ENCODE measurements at regions not wholly inside any gene's neighbourhood (a gene's known extent, or its start where the extent isn't known, plus 50 kb on each side); places are given as distances from the start of the nearest gene placed in this dataset.
"Not testable (repeated sequence)": the region's sequence is repeated elsewhere in the genome, so short reads cannot be mapped to it uniquely, and the experiment has no call there.

DNA sequence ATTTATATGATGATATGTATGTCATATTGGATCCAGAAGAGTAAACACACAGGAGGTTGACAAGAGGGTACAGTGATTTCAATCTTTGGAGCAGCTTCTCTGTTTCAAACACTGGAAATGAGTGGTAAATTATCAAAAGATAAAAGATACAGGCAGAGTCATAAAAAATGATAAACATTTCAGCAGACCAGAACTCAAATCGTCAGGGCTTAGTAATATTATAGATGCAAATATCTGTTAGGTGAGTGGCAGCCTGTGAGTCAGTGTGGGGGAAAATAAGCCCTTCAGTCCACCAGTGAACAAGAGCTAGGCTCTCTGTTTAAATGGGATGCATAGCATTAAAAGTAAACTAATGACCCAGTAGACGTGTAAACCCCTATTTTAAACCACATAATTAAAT, 1378.1 kb downstream of the EFNA5 start:
- Mint-ChIP-seq H3K9me3 (peaks cover 0 to 14% (median 3%) of the 10 kb centered on the region in 5 donors), H3K27ac (no peak overlapping the region), H3K27me3 (no peaks in the 10 kb centered on the region), H3K36me3 (no peaks in the 10 kb centered on the region), H3K4me3 (no peak overlapping the region), H3K4me1 (no peaks in the 10 kb centered on the region)
- Histone ChIP-seq H3K27me3 (ENCODE audit: insufficient read depth, low read length, poor library complexity, severe bottlenecking) (no peaks in the 10 kb centered on the region), H3K9me3 (ENCODE audit: low read length) (no peaks in the 10 kb centered on the region), H3K36me3 (ENCODE audit: insufficient read depth, low read length) (no peaks in the 10 kb centered on the region), H3K4me3 (ENCODE audit: low read length) (no peak overlapping the region), H3K27ac (ENCODE audit: low read depth, low read length) (no peak overlapping the region), H3K4me1 (ENCODE audit: insufficient read depth, low read length) (no peaks in the 10 kb centered on the region)
- DNase-seq: no peak
- POLR2A ChIA-PET: no interaction called here
- CTCF ChIA-PET: no interaction called here

DNA sequence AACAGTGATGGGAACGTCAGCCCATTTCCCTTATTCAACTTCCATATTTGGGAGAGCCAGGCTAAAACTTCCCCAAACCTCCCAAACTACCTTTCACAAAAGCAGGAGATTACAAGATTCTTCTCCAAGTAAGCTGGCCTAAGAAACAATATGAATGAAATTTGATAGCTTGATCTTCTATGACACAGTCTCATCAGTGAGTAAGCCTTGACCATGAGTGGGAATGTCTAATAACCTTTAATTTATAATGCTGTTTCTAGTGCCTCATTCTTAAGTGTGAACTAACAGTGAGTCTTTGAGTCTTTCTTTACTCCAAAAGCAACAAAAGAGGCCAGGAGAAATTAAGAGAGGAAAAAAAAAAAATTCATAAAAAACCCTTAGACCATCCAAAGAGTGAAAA, 1379.9 kb downstream of the EFNA5 start:
- H3K4me1 ChIP-seq (ENCODE audit: insufficient read depth, low read length): no peaks in the 10 kb centered on the region
- no peak overlapping the region for H3K4me3 ChIP-seq (ENCODE audit: low read length)
- CTCF ChIA-PET: no interaction called here
- H3K9me3 ChIP-seq (ENCODE audit: low read length): no peaks in the 10 kb centered on the region
- no peak for DNase-seq
- Mint-ChIP-seq H3K36me3 (no peaks in the 10 kb centered on the region), H3K27ac (no peak overlapping the region), H3K27me3 (no peaks in the 10 kb centered on the region), H3K4me1 (no peaks in the 10 kb centered on the region), H3K4me3 (no peak overlapping the region), H3K9me3 (peaks cover 0 to 16% (median 4%) of the 10 kb centered on the region in 5 donors)
- no peaks in the 10 kb centered on the region for H3K36me3 ChIP-seq (ENCODE audit: insufficient read depth, low read length)
- H3K27ac ChIP-seq (ENCODE audit: low read depth, low read length): no peak overlapping the region
- POLR2A ChIA-PET: no interaction called here
- no peaks in the 10 kb centered on the region for H3K27me3 ChIP-seq (ENCODE audit: insufficient read depth, low read length, poor library complexity, severe bottlenecking)

DNA sequence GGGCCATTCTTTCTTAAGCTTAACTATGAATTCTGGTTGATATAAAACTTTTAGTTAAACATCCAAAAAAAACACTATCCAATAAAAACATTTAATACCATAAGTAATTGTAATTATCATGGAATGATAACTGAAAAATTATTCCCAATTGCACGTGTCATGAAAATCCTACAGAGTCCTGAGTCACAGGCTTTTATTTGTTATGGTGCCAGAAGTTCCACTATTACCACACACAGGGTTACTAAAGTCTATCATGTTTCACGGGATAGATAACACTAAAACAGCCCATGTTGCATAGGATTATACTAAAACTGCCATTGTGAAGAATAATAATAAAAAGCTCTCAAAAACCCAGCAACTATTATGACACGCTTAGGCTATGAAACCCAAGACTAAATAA, 1381.8 kb downstream of the EFNA5 start:
- DNase-seq: no peak
- no peaks in the 10 kb centered on the region for H3K4me1 ChIP-seq (ENCODE audit: insufficient read depth, low read length)
- Mint-ChIP-seq H3K27ac (no peak overlapping the region), H3K4me1 (no peaks in the 10 kb centered on the region), H3K9me3 (peaks cover 0 to 11% (median 3%) of the 10 kb centered on the region in 5 donors), H3K36me3 (no peaks in the 10 kb centered on the region), H3K27me3 (no peaks in the 10 kb centered on the region), H3K4me3 (no peak overlapping the region)
- POLR2A ChIA-PET: no interaction called here
- H3K27me3 ChIP-seq (ENCODE audit: insufficient read depth, low read length, poor library complexity, severe bottlenecking): no peaks in the 10 kb centered on the region
- H3K9me3 ChIP-seq (ENCODE audit: low read length): no peaks in the 10 kb centered on the region
- no peaks in the 10 kb centered on the region for H3K36me3 ChIP-seq (ENCODE audit: insufficient read depth, low read length)
- no peak overlapping the region for H3K27ac ChIP-seq (ENCODE audit: low read depth, low read length)
- H3K4me3 ChIP-seq (ENCODE audit: low read length): no peak overlapping the region
- CTCF ChIA-PET: no interaction called here

DNA sequence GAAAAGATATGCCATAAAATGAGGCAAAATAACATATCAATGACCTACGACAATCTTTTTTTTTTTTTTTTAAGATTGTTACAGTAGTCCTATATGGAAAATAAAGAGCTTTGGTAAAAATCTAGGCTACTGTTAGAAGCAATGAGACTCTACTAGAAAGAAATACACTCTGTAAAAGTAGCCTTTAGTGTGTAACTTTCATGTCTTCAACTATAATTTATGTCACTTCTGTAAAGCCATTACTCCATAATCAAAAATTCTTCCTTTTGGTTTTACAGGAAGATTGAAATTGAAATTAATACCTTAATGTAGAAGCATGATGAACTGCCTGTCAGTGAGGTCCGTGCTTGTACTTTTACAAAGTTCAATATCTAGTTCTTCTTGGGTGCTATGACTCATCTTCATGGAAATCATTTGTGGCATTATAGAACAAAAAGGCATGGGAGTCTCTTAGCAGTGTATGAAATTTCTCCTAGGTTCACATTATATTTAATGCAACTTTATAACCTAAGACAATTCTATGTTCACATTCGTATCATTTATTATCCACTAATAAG, 1393.1 kb downstream of the EFNA5 start:
- H3K27ac ChIP-seq (ENCODE audit: low read depth, low read length): no peak overlapping the region
- no peaks in the 10 kb centered on the region for H3K4me1 ChIP-seq (ENCODE audit: insufficient read depth, low read length)
- no peak for DNase-seq
- H3K9me3 ChIP-seq (ENCODE audit: low read length): no peaks in the 10 kb centered on the region
- Mint-ChIP-seq H3K4me1 (no peaks in the 10 kb centered on the region), H3K36me3 (no peaks in the 10 kb centered on the region), H3K27ac (no peak overlapping the region), H3K27me3 (no peaks in the 10 kb centered on the region), H3K4me3 (no peak overlapping the region), H3K9me3 (peaks cover 0 to 12% (median 0%) of the 10 kb centered on the region in 5 donors)
- ChIA-PET POLR2A (no interaction called here), CTCF (no interaction called here)
- no peak overlapping the region for H3K4me3 ChIP-seq (ENCODE audit: low read length)
- no peaks in the 10 kb centered on the region for H3K27me3 ChIP-seq (ENCODE audit: insufficient read depth, low read length, poor library complexity, severe bottlenecking)
- no peaks in the 10 kb centered on the region for H3K36me3 ChIP-seq (ENCODE audit: insufficient read depth, low read length)

DNA sequence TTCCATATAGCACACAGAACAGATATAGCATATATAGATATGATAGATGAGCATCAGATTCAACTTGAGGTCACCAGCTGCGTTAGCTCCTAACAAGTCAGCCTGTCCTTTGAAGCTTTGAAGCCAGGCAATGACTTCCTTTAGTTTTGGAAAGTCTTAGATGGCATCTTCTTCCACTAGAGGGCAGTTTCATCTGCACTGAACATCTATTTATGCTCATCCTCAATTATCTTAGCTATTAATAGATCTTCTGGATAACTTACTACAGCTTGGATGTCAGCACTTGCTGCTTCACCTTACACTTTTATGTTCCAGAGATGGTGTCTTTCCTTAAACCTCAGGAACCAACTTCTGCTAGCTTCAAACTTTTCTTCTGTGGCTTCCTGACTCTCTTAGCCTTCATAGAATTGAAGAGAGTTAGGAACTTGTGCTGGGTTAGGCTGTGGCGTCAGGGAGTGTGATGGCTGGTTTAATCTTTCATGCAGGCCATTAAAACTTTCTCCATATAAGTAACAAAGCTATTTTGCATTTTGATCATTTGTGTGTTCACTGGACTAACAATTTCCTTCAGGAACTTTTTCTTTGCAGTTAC, 1401.4 kb downstream of the EFNA5 start:
- ChIA-PET CTCF (no interaction called here), POLR2A (no interaction called here)
- Mint-ChIP-seq H3K27ac (no peak overlapping the region), H3K4me1 (no peaks in the 10 kb centered on the region), H3K4me3 (no peak overlapping the region), H3K9me3 (peaks cover 0 to 9% (median 6%) of the 10 kb centered on the region in 5 donors), H3K27me3 (no peaks in the 10 kb centered on the region), H3K36me3 (no peaks in the 10 kb centered on the region)
- no peaks in the 10 kb centered on the region for H3K4me1 ChIP-seq (ENCODE audit: insufficient read depth, low read length)
- H3K36me3 ChIP-seq (ENCODE audit: insufficient read depth, low read length): no peaks in the 10 kb centered on the region
- no peak for DNase-seq
- no peak overlapping the region for H3K4me3 ChIP-seq (ENCODE audit: low read length)
- no peaks in the 10 kb centered on the region for H3K9me3 ChIP-seq (ENCODE audit: low read length)
- H3K27me3 ChIP-seq (ENCODE audit: insufficient read depth, low read length, poor library complexity, severe bottlenecking): no peaks in the 10 kb centered on the region
- no peak overlapping the region for H3K27ac ChIP-seq (ENCODE audit: low read depth, low read length)

DNA sequence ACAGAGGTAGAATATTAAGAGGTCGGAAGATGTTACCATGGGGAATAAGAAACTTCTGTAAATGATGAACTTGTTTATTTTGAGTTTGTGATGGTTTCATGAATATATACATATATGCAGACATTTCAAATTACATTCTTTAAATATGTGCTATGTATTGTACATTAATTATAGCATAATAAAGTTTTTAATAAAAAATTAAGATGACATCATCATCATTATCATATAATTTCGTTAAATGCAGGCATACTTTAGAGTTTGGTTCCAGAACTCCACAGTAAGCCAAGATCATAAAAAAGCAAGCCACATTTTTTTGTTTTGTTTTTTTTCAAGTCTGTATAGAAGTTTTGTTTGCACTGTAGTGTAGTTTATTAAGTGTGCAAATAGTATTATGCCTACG, 1403.5 kb downstream of the EFNA5 start:
- CTCF ChIA-PET: no interaction called here
- POLR2A ChIA-PET: no interaction called here
- Histone ChIP-seq H3K4me3 (ENCODE audit: low read length) (no peak overlapping the region), H3K36me3 (ENCODE audit: insufficient read depth, low read length) (no peaks in the 10 kb centered on the region), H3K27me3 (ENCODE audit: insufficient read depth, low read length, poor library complexity, severe bottlenecking) (no peaks in the 10 kb centered on the region), H3K4me1 (ENCODE audit: insufficient read depth, low read length) (no peaks in the 10 kb centered on the region), H3K9me3 (ENCODE audit: low read length) (no peaks in the 10 kb centered on the region), H3K27ac (ENCODE audit: low read depth, low read length) (no peak overlapping the region)
- Mint-ChIP-seq H3K9me3 (peaks cover 0 to 9% (median 3%) of the 10 kb centered on the region in 5 donors), H3K36me3 (no peaks in the 10 kb centered on the region), H3K27me3 (no peaks in the 10 kb centered on the region), H3K27ac (no peak overlapping the region), H3K4me1 (no peaks in the 10 kb centered on the region), H3K4me3 (no peak overlapping the region)
- DNase-seq: no peak

DNA sequence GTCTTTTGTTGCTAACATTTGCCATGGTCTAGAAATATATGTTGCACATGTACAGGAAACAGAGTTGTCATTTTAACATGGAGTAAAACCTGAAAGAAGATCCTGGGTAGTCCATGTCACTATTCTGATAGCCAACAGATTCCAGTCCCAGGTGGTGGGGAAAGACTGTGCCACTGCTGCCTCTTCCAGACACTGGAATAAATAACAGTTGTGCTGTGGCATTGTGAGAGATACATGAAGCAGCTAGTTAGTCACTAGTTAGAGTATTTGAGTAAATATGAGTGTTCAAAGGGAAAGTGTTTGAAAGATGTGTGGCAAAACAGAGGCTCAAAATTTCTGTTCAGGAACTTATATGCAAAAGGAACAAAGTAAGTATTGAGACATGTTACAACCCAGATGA, 1408.3 kb downstream of the EFNA5 start:
- Histone ChIP-seq H3K27me3 (ENCODE audit: insufficient read depth, low read length, poor library complexity, severe bottlenecking) (no peaks in the 10 kb centered on the region), H3K27ac (ENCODE audit: low read depth, low read length) (no peak overlapping the region), H3K4me3 (ENCODE audit: low read length) (no peak overlapping the region), H3K36me3 (ENCODE audit: insufficient read depth, low read length) (no peaks in the 10 kb centered on the region), H3K9me3 (ENCODE audit: low read length) (no peaks in the 10 kb centered on the region), H3K4me1 (ENCODE audit: insufficient read depth, low read length) (no peaks in the 10 kb centered on the region)
- Mint-ChIP-seq H3K4me3 (no peak overlapping the region), H3K9me3 (peaks cover 0 to 4% (median 0%) of the 10 kb centered on the region in 5 donors), H3K36me3 (no peaks in the 10 kb centered on the region), H3K27ac (no peak overlapping the region), H3K27me3 (no peaks in the 10 kb centered on the region), H3K4me1 (no peaks in the 10 kb centered on the region)
- CTCF ChIA-PET: no interaction called here
- POLR2A ChIA-PET: no interaction called here
- no peak for DNase-seq

DNA sequence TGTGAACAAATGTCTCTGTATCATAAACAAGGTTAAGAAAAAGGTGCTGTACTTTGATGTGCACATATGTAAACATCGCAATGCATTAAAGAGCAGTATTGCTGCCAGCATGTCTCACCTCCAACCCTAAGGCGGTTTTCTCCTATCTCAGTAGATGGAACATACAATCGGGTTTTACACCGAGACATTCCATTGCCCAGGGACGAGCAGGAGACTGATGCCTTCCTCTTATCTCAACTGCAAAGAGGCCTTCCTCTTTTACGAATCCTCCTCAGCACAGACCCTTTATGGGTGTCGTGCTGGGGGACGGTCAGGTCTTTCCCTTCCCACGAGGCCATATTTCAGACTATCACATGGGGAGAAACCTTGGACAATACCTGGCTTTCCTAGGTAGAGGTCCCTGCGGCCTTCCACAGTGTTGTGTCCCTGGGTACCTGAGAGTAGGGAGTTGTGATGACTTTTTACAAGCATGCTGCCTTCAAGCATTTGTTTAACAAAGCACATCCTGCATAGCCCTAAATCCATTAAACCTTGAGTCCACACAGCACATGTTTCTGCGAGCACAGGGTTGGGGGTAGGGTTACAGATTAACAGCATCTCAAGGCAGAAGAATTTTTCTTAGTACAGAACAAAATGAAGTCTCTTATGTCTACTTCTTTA, 1411.2 kb downstream of the EFNA5 start:
- H3K36me3 ChIP-seq (ENCODE audit: insufficient read depth, low read length); H3K4me1 ChIP-seq (ENCODE audit: insufficient read depth, low read length); CTCF ChIA-PET; DNase-seq; H3K4me1 Mint-ChIP-seq; H3K36me3 Mint-ChIP-seq; H3K27ac ChIP-seq (ENCODE audit: low read depth, low read length); POLR2A ChIA-PET; H3K27me3 Mint-ChIP-seq; H3K4me3 Mint-ChIP-seq; H3K27ac Mint-ChIP-seq; H3K4me3 ChIP-seq (ENCODE audit: low read length); H3K27me3 ChIP-seq (ENCODE audit: insufficient read depth, low read length, poor library complexity, severe bottlenecking); H3K9me3 ChIP-seq (ENCODE audit: low read length); H3K9me3 Mint-ChIP-seq: not testable (repeated sequence)

All from CD8-positive, alpha-beta memory T cell (primary cell).